NCI-H2171 (cell line): ENCODE measurements at regions not wholly inside any gene's neighbourhood (a gene's known extent, or its start where the extent isn't known, plus 50 kb on each side); places are given as distances from the start of the nearest gene placed in this dataset.
"Not testable (repeated sequence)": the region's sequence is repeated elsewhere in the genome, so short reads cannot be mapped to it uniquely, and the experiment has no call there.

ENCODE experiments used
- DNase-seq: peaks from one replicate; lab custom pipeline; 2025; lab: John Stamatoyannopoulos, UW

GRCh38 chr4:15291122-15291521 is 136.7 kb upstream of the C1QTNF7 start:
- DNase-seq = no peak

GRCh38 chr4:15293711-15294110 is 134.1 kb upstream of the C1QTNF7 start:
- DNase-seq = no peak

- no peak for DNase-seq
Measured at GRCh38 chr4:15294202-15294601, 133.6 kb upstream of the C1QTNF7 start.

GRCh38 chr4:15294832-15295231 is 133.0 kb upstream of the C1QTNF7 start:
- DNase-seq = no peak

GRCh38 chr4:15295421-15296162 is 132.2 kb upstream of the C1QTNF7 start:
- DNase-seq = no peak

GRCh38 chr4:15297344-15297743 is 130.5 kb upstream of the C1QTNF7 start:
- DNase-seq = no peak

- DNase-seq = no peak
Measured at GRCh38 chr4:15299627-15300026, 128.2 kb upstream of the C1QTNF7 start.

GRCh38 chr4:15303052-15303641 is 124.7 kb upstream of the C1QTNF7 start:
- DNase-seq = no peak

- DNase-seq = no peak
Measured at GRCh38 chr4:15314974-15315373, 112.9 kb upstream of the C1QTNF7 start.

- no peak for DNase-seq
Measured at GRCh38 chr4:15317246-15317645, 110.6 kb upstream of the C1QTNF7 start.

- no peak for DNase-seq
Measured at GRCh38 chr4:15318621-15319348, 109.0 kb upstream of the C1QTNF7 start.

GRCh38 chr4:15320121-15320678 is 107.6 kb upstream of the C1QTNF7 start:
- no peak for DNase-seq

- no peak for DNase-seq
Measured at GRCh38 chr4:15322006-15322405, 105.8 kb upstream of the C1QTNF7 start.

- no peak for DNase-seq
Measured at GRCh38 chr4:15325987-15326386, 101.8 kb upstream of the C1QTNF7 start.

GRCh38 chr4:15327311-15328298 is 100.2 kb upstream of the C1QTNF7 start:
- no peak for DNase-seq

GRCh38 chr4:15331930-15332329 is 95.9 kb upstream of the C1QTNF7 start:
- DNase-seq = no peak

GRCh38 chr4:15332377-15332776 is 95.5 kb upstream of the C1QTNF7 start:
- DNase-seq = no peak

- DNase-seq = no peak
Measured at GRCh38 chr4:15333692-15334633, 93.9 kb upstream of the C1QTNF7 start.

- no peak for DNase-seq
Measured at GRCh38 chr4:15336410-15337167, 91.2 kb upstream of the C1QTNF7 start.

GRCh38 chr4:15337168-15337657 is 90.6 kb upstream of the C1QTNF7 start:
- DNase-seq = not testable (repeated sequence)
